BLaER1 (cell line): ENCODE measurements at regions not wholly inside any gene's neighbourhood (a gene's known extent, or its start where the extent isn't known, plus 50 kb on each side); places are given as distances from the start of the nearest gene placed in this dataset.

ENCODE experiments used
- H3K27ac ChIP-seq: shearing (Covaris generic); formaldehyde crosslinking; 2 replicates; pipeline ENCODE4 v1.8.1; 2022
- H3K27me3 ChIP-seq: shearing (Covaris generic); formaldehyde crosslinking; 2 replicates; pipeline ENCODE4 v1.8.1; 2022
- H3K36me3 ChIP-seq: shearing (Covaris generic); formaldehyde crosslinking; 2 replicates; pipeline ENCODE4 v1.8.1; 2022
- H3K4me1 ChIP-seq: shearing (Covaris generic); formaldehyde crosslinking; 2 replicates; pipeline ENCODE4 v1.8.1; 2022
- H3K4me2 ChIP-seq: shearing (Covaris generic); formaldehyde crosslinking; 2 replicates; pipeline ENCODE4 v1.8.1; 2022
- H3K4me3 ChIP-seq: shearing (Covaris generic); formaldehyde crosslinking; 2 replicates; pipeline ENCODE4 v1.8.1; 2022
- H3K9ac ChIP-seq: shearing (Covaris generic); formaldehyde crosslinking; 2 replicates; pipeline ENCODE4 v1.8.1; 2022
- H3K9me3 ChIP-seq: shearing (Covaris generic); formaldehyde crosslinking; 2 replicates; pipeline ENCODE4 v1.8.1; 2022
- H4K20me1 ChIP-seq: shearing (Covaris generic); formaldehyde crosslinking; 2 replicates; pipeline ENCODE4 v1.8.1; 2022
- Cebpa-rat ChIP-seq: shearing (Covaris generic); IDR thresholded peaks from 2 replicates; pipeline ENCODE4 v1.8.1; 2022

GRCh38 chr13:44294876-44295275 lies 78.7 kb upstream of the SERP2 start:
- Histone ChIP-seq H3K9me3 (no peaks in the 10 kb centered on the region), H3K27ac (no peak overlapping the region), H3K4me2 (no peak overlapping the region), H4K20me1 (no peaks in the 10 kb centered on the region), H3K36me3 (no peaks in the 10 kb centered on the region), H3K4me1 (0 out of 2 replicates have a peak, but pooled peaks cover 5% of the 10 kb centered on the region), H3K9ac (no peak overlapping the region), H3K27me3 (no peaks in the 10 kb centered on the region), H3K4me3 (no peak overlapping the region)
- TF ChIP-seq Cebpa-rat: no peak

DNA sequence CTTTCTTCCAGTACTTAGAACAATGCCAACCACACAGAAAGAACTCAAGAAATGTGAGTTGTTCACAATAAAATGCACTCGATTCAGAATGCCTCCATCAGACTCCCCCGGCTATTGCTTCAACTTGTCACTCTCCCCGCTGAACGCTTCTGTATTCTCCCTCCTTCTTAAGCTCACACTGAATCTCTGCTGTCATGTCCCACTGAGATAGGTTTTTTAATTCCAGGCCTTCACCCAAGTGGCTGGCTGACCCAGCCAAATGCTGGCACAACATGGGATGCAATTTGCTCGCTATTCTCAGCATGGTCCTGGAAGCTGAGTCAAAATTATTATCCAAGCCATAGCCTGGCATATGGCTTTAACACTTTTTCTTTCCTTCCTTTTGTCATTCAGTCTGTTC lies 76.8 kb upstream of the SERP2 start:
- no peak for TF ChIP-seq Cebpa-rat
- Histone ChIP-seq H3K36me3 (no peaks in the 10 kb centered on the region), H4K20me1 (no peaks in the 10 kb centered on the region), H3K4me3 (no peak overlapping the region), H3K4me1 (0 out of 2 replicates have a peak, but pooled peaks cover 5% of the 10 kb centered on the region), H3K27me3 (no peaks in the 10 kb centered on the region), H3K4me2 (no peak overlapping the region), H3K9me3 (no peaks in the 10 kb centered on the region), H3K9ac (no peak overlapping the region), H3K27ac (no peak overlapping the region)

DNA sequence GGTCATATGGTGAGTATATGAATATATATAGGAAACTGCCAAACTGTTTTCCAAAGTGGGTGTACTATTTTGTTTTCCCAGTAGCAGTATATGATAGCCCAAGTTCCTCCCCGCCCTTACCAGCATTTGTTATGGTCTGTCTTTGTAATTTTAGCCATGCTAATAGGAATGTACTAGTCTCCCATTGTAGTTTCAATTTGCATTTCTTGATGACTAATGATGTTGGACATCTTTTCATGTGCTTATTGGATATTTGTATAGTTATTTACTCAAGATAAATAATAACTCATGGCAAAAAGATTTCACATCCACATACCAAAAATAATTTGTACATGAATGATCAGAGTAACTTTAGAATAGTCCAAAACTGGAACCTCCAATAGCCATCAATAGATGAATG lies 75.3 kb upstream of the SERP2 start:
- Histone ChIP-seq H3K4me1 (0 out of 2 replicates have a peak, but pooled peaks cover 5% of the 10 kb centered on the region), H3K4me3 (no peak overlapping the region), H3K27ac (no peak overlapping the region), H3K36me3 (no peaks in the 10 kb centered on the region), H3K9ac (no peak overlapping the region), H4K20me1 (no peaks in the 10 kb centered on the region), H3K4me2 (no peak overlapping the region), H3K27me3 (no peaks in the 10 kb centered on the region), H3K9me3 (no peaks in the 10 kb centered on the region)
- TF ChIP-seq Cebpa-rat: no peak

DNA sequence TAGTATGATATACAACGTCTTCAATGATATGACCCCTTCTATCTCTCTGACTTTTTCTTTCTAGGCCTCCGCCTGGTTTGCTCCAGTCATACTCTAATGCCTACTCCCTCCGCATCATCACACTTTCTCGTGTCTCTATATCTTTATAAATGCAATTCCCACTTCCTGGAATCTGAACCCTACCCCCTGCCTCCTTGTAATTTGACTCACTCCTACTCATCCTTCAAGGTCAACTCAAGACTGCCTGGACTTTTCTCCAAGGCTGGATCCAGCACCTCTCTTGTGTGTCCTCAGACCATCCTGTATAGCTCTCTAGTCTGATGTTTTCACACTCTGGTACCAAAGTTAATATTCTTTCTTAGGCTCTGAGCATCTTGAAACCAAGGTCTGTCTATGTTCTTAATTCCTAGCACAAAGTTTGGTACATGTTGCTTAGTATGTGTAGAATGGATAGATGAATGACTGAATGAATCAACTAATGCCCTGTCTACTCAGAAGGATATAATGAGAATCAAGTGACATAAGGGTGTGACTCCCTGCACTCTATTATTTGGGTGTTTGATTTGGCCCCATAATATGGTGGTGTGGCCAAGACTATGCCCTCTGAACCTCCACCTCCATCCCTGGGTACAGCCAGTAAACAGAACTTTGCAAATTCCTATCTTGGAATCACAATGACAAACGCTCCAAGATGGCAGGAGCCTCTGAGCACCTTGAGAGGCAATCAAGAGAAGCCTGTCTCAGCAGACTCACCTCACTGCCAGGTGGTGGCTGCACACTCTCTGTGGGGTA lies 74.3 kb upstream of the SERP2 start:
- Histone ChIP-seq H3K4me1 (no peaks in the 10 kb centered on the region), H3K9me3 (no peaks in the 10 kb centered on the region), H3K4me2 (no peak overlapping the region), H3K36me3 (no peaks in the 10 kb centered on the region), H3K4me3 (no peak overlapping the region), H3K9ac (no peak overlapping the region), H4K20me1 (no peaks in the 10 kb centered on the region), H3K27ac (no peak overlapping the region), H3K27me3 (no peaks in the 10 kb centered on the region)
- no peak for TF ChIP-seq Cebpa-rat

GRCh38 chr13:44300895-44301638 lies 72.6 kb upstream of the SERP2 start:
- Histone ChIP-seq H3K9me3 (no peaks in the 10 kb centered on the region), H3K9ac (no peak overlapping the region), H3K4me2 (no peak overlapping the region), H3K27ac (no peak overlapping the region), H3K36me3 (no peaks in the 10 kb centered on the region), H4K20me1 (no peaks in the 10 kb centered on the region), H3K4me3 (no peak overlapping the region), H3K27me3 (no peaks in the 10 kb centered on the region), H3K4me1 (peaks cover 3% of the 10 kb centered on the region)
- TF ChIP-seq Cebpa-rat: no peak

- Histone ChIP-seq H3K9me3 (no peaks in the 10 kb centered on the region), H3K27ac (no peak overlapping the region), H3K9ac (no peak overlapping the region), H3K4me3 (no peak overlapping the region), H3K4me2 (no peak overlapping the region), H4K20me1 (no peaks in the 10 kb centered on the region), H3K27me3 (no peaks in the 10 kb centered on the region), H3K4me1 (peaks cover 9% of the 10 kb centered on the region), H3K36me3 (no peaks in the 10 kb centered on the region)
- no peak for TF ChIP-seq Cebpa-rat
Observed at GRCh38 chr13:44301639-44302015, 72.0 kb upstream of the SERP2 start.

DNA sequence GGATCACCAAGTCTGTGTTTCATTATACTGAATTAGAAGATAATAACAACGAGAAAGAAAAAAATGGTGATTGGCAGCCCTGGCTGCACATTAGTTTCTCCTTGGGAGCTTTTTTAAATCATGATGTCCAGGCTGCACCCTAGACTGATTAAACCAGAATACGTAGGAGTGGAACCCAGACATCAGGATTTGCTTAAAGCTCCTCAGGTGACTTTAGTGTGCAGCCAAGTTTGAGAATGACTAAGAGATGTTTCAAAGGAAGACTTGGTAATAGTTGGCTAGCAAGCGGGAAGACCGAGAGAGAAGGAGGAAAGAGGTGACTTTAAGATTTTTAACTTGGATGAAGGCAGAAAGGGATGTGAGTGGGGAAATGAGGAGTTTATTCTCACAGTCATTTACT lies 71.4 kb upstream of the SERP2 start:
- no peak overlapping the region for H3K4me3 ChIP-seq
- no peak overlapping the region for H3K9ac ChIP-seq
- peaks cover 12% of the 10 kb centered on the region for H3K4me1 ChIP-seq
- TF ChIP-seq Cebpa-rat: no peak
- no peaks in the 10 kb centered on the region for H3K36me3 ChIP-seq
- no peaks in the 10 kb centered on the region for H3K9me3 ChIP-seq
- no peak overlapping the region for H3K4me2 ChIP-seq
- no peaks in the 10 kb centered on the region for H4K20me1 ChIP-seq
- no peaks in the 10 kb centered on the region for H3K27me3 ChIP-seq
- no peak overlapping the region for H3K27ac ChIP-seq

GRCh38 chr13:44302940-44303575 lies 70.6 kb upstream of the SERP2 start:
- Histone ChIP-seq H3K27me3 (no peaks in the 10 kb centered on the region), H3K4me3 (no peak overlapping the region), H3K9me3 (no peaks in the 10 kb centered on the region), H3K4me2 (no peak overlapping the region), H3K4me1 (peaks cover 12% of the 10 kb centered on the region), H3K9ac (no peak overlapping the region), H3K36me3 (no peaks in the 10 kb centered on the region), H3K27ac (no peak overlapping the region), H4K20me1 (no peaks in the 10 kb centered on the region)
- no peak for TF ChIP-seq Cebpa-rat

GRCh38 chr13:44303681-44304432 lies 69.8 kb upstream of the SERP2 start:
- Histone ChIP-seq H3K9me3 (no peaks in the 10 kb centered on the region), H3K9ac (no peak overlapping the region), H3K4me3 (no peak overlapping the region), H3K27me3 (no peaks in the 10 kb centered on the region), H3K27ac (no peak overlapping the region), H3K4me2 (no peak overlapping the region), H4K20me1 (no peaks in the 10 kb centered on the region), H3K36me3 (no peaks in the 10 kb centered on the region), H3K4me1 (peaks cover 12% of the 10 kb centered on the region)
- no peak for TF ChIP-seq Cebpa-rat
